ENCODE measurements at regions not wholly inside any gene's neighbourhood (a gene's known extent, or its start where the extent isn't known, plus 50 kb on each side); places are given as distances from the start of the nearest gene placed in this dataset.

DNA sequence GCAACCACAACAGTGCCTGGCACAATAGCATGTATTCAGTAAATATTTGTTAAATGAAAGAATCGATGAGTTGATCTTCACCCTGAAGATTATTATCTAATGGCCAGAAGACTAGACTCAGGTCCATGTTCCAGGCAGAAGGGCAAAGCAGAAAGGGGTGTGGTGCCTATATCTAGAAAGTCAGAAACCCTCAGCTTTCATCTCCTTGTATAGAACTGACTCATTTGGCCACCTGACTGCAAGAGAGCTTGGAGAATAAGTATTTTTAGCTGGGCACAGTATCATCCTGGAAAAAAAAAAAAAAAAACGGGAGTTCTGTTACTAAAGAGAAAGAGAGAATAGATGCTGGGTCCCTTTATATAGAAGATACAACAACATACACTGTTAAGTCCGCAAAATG, 69.7 kb upstream of the SPRED1 start:
- no peak for DNase-seq (ENCODE audit: low spot score in 2 of 2)
- Histone ChIP-seq H3K4me1 (no peaks in the 10 kb centered on the region), H3K27me3 (no peaks in the 10 kb centered on the region), H3K27ac (no peak overlapping the region), H3K9me3 (no peaks in the 10 kb centered on the region), H3K4me3 (no peak overlapping the region), H3K36me3 (no peaks in the 10 kb centered on the region)
- intact Hi-C loops (cut with DNase I), result no loop called here
- TF ChIP-seq, protein P1, sequence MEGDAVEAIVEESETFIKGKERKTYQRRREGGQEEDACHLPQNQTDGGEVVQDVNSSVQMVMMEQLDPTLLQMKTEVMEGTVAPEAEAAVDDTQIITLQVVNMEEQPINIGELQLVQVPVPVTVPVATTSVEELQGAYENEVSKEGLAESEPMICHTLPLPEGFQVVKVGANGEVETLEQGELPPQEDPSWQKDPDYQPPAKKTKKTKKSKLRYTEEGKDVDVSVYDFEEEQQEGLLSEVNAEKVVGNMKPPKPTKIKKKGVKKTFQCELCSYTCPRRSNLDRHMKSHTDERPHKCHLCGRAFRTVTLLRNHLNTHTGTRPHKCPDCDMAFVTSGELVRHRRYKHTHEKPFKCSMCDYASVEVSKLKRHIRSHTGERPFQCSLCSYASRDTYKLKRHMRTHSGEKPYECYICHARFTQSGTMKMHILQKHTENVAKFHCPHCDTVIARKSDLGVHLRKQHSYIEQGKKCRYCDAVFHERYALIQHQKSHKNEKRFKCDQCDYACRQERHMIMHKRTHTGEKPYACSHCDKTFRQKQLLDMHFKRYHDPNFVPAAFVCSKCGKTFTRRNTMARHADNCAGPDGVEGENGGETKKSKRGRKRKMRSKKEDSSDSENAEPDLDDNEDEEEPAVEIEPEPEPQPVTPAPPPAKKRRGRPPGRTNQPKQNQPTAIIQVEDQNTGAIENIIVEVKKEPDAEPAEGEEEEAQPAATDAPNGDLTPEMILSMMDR (IDR thresholded peaks at IDR 0.05), result no peak

DNA sequence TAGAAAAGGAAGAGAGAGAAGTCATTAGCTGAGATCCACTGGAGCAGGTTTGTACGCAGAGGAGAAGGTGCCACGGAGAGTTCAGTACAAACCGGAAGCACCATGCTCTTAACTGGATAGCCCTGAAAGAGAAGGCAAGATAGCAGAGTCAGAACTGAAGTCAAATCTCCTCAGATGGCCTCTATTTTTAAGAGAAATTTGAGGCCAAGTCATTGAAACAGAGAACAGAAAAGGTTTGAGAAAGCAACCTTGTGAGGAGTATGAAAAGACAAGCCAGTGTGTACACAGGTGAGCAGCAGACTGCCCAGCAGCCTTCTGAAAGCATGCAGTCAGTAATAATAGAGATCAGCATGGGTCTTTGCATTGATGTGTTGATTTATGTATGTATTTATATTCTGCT, 66.1 kb upstream of the SPRED1 start:
- H3K36me3 ChIP-seq, result no peaks in the 10 kb centered on the region
- TF ChIP-seq, protein P1 (IDR thresholded peaks at IDR 0.05), result no peak
- no peak overlapping the region for H3K4me3 ChIP-seq
- H3K4me1 ChIP-seq, result no peaks in the 10 kb centered on the region
- no peaks in the 10 kb centered on the region for H3K9me3 ChIP-seq
- no peak overlapping the region for H3K27ac ChIP-seq
- no peak for DNase-seq (ENCODE audit: low spot score in 2 of 2)
- intact Hi-C loops (cut with DNase I), result no loop called here
- H3K27me3 ChIP-seq, result no peaks in the 10 kb centered on the region

DNA sequence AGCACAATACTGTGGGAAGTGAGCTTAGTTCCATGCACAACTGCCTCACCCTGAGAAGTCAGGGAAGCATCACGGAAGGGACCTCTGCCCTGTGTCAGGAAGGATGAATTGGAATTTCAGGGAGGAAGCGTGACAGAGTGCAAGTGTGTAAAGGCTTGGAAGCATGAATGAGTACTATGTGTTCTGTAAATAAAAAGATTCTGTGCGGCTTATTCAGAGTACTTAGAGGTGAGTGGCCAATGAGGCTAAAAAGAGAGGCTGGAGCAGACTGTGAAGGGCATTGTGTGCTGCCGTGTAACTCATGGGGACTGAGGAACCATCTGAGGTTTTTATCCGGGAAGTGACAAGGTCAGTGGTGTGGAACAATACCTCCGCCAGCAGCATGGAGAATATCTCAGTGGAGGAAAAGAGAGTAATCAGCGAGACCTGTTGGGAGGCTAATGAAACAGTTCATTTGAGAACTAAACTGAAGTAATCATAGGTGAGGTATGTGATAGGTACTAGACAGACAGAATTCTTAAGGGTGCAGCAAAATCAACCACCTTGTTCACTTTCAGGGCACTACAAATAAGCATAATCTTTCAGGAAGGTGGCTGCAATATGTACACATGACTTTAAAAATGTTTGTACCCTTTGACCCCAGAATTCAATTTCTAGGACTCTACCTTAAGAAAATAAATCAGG, 64.9 kb upstream of the SPRED1 start:
- TF ChIP-seq, protein P1 (IDR thresholded peaks at IDR 0.05), result no peak
- intact Hi-C loops (cut with DNase I), result no loop called here
- no peaks in the 10 kb centered on the region for H3K36me3 ChIP-seq
- H3K4me3 ChIP-seq, result no peak overlapping the region
- no peaks in the 10 kb centered on the region for H3K4me1 ChIP-seq
- no peak for DNase-seq (ENCODE audit: low spot score in 2 of 2)
- H3K27ac ChIP-seq, result no peak overlapping the region
- no peaks in the 10 kb centered on the region for H3K27me3 ChIP-seq
- H3K9me3 ChIP-seq, result no peaks in the 10 kb centered on the region

DNA sequence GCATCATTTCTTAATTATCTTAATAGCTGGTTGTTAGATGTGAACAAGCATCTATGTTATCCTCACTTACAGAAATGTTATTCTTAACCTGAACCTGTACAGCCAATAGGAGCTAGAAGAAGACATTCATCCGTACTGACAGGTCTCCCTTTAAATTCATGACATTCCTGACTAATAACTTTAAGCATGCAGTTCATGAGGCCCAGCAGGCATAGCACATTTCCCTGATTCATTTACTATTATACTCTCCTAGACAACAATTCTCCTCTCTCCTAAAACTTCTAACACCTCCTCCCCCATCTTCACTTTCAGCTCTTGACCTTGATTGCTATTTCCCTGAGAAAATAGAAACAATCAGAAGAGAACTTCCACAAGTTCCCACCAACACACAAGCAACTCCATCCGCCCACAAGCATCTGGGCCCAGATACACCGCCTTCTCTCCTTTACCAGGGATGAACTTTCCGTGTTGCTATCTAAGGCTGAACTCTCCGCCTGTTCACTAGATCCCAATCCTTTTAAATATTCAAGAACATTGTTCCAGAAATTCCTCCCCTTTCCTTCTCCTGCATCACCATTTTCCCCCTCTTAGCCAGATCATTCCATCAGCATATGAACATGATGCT, 62.9 kb upstream of the SPRED1 start:
- H3K27ac ChIP-seq, result no peak overlapping the region
- H3K9me3 ChIP-seq, result no peaks in the 10 kb centered on the region
- DNase-seq (ENCODE audit: low spot score in 2 of 2), result no peak
- TF ChIP-seq, protein P1 (IDR thresholded peaks at IDR 0.05), result no peak
- intact Hi-C loops (cut with DNase I), result no loop called here
- H3K27me3 ChIP-seq, result no peaks in the 10 kb centered on the region
- no peak overlapping the region for H3K4me3 ChIP-seq
- no peaks in the 10 kb centered on the region for H3K36me3 ChIP-seq
- H3K4me1 ChIP-seq, result no peaks in the 10 kb centered on the region

DNA sequence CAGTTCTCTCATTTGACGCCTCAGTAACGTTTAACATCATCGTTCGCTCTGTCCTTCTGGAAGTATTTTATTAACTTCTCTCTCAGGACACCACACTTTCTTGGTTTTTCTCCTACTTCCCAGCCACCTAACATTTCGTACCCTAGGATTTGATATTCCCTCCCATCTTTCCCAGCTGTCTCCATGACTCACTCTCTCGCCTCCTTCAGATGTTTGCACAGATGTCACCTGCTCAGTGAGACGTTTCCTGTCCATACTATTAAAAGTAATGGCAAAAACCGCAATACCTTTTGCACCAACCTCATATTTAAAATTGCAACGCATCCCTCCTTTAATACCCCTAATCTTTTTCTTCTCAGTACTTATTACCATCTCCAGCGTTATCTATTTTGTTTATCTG, 62.1 kb upstream of the SPRED1 start:
- DNase-seq (ENCODE audit: low spot score in 2 of 2), result no peak
- no peak overlapping the region for H3K4me3 ChIP-seq
- H3K27me3 ChIP-seq, result no peaks in the 10 kb centered on the region
- no peaks in the 10 kb centered on the region for H3K9me3 ChIP-seq
- H3K4me1 ChIP-seq, result no peaks in the 10 kb centered on the region
- no peak overlapping the region for H3K27ac ChIP-seq
- intact Hi-C loops (cut with DNase I), result no loop called here
- no peaks in the 10 kb centered on the region for H3K36me3 ChIP-seq
- TF ChIP-seq, protein P1 (IDR thresholded peaks at IDR 0.05), result no peak
